A549 (cell line): ENCODE measurements at regions not wholly inside any gene's neighbourhood (a gene's known extent, or its start where the extent isn't known, plus 50 kb on each side); places are given as distances from the start of the nearest gene placed in this dataset.

ENCODE experiments used
- ATAC-seq, 2 experiments: fragments of 200-7000 bp in 1 of 2; fragments of >200 bp in 1 of 2; cut with Nextera tagmentation in 1 of 2; cut with Tn5 transposase in 1 of 2; 3 replicates each; pipeline versions ENCODE4 v1.8.0 to v1.9.1; 2018 to 2020; ENCODE audit warnings: mild to moderate bottlenecking in 1 of 2, moderate library complexity in 1 of 2
- CTCF ChIA-PET: fragments of 300-600 bp; sonication (Branson Sonifier 250); formaldehyde crosslinking; extraction: SDS; loops from one replicate; lab custom pipeline; 2021; ENCODE audit warnings: antibody characterized with exemption, inconsistent platforms; lab: Yijun Ruan, JAX
- POLR2A ChIA-PET: fragments of 350-600 bp; formaldehyde crosslinking; extraction: SDS; loops from one replicate; lab custom pipeline; 2021; ENCODE audit warnings: antibody characterized with exemption, inconsistent platforms; lab: Yijun Ruan, JAX
- DNase-seq, 2 experiments: peaks; one replicate each; pipeline versions ENCODE4 v3.0.0 to v3.0.0-alpha.2; 2011 to 2016; ENCODE audit warnings: low read depth in 1 of 2, low spot score in 1 of 2
- FAIRE-seq: peaks from 2 replicates; lab custom pipeline; 2011; peaks lifted over from hg19 to GRCh38; lab: Jason Lieb, UNC
- H3K27ac ChIP-seq, 2 experiments: fragments of >200 bp; sonication (Bioruptor Twin); formaldehyde crosslinking; 3 replicates each; pipeline ENCODE4 v1.5.1; 2016 to 2017
- H3K4me1 ChIP-seq: fragments of >200 bp; sonication (Bioruptor Twin); formaldehyde crosslinking; 3 replicates; pipeline ENCODE4 v1.6.1; 2016
- H3K4me2 ChIP-seq: fragments of >200 bp; sonication (Bioruptor Twin); formaldehyde crosslinking; 3 replicates; pipeline ENCODE4 v1.6.1; 2016
- H3K4me3 ChIP-seq: fragments of >200 bp; sonication (Bioruptor Twin); formaldehyde crosslinking; 3 replicates; pipeline ENCODE4 v1.5.1; 2016
- H3K9me3 ChIP-seq: fragments of >200 bp; sonication (Bioruptor Twin); formaldehyde crosslinking; 3 replicates; pipeline ENCODE4 v1.6.1; 2016
- ATOH8 ChIP-seq: fragments of 250-450 bp; sonication (Bioruptor Pico); IDR thresholded peaks from 2 replicates; pipeline ENCODE4 v1.5.0; 2020; ENCODE audit warnings: low read depth, mild to moderate bottlenecking, moderate library complexity
- BCL3 ChIP-seq: fragments of >200 bp; sonication (Bioruptor Twin); formaldehyde crosslinking; IDR thresholded peaks from 3 replicates; pipeline ENCODE4 v1.6.1; 2016
- BHLHE40 ChIP-seq: IDR thresholded peaks from 2 replicates; pipeline ENCODE4 v1.6.1; 2012; ENCODE audit warnings: low read depth, low read length, inconsistent platforms
- CBX2 ChIP-seq: fragments of 200-600 bp; sonication (generic); IDR thresholded peaks from 2 replicates; pipeline ENCODE4 v1.6.1; 2016; ENCODE audit warnings: low read depth, mild to moderate bottlenecking, borderline replicate concordance
- CHD2 ChIP-seq: fragments of 150-350 bp; IDR thresholded peaks from 2 replicates; pipeline ENCODE4 v1.6.1; 2014; ENCODE audit warnings: low read length; ENCODE audit not compliant: partially characterized antibody
- CHD4 ChIP-seq: fragments of 200-600 bp; sonication (generic); IDR thresholded peaks from 2 replicates; pipeline ENCODE4 v1.6.1; 2016; ENCODE audit warnings: antibody characterized with exemption, mild to moderate bottlenecking, borderline replicate concordance
- EHMT2 ChIP-seq: fragments of 200-600 bp; sonication (generic); IDR thresholded peaks from 2 replicates; pipeline ENCODE4 v1.6.1; 2016; ENCODE audit warnings: antibody characterized with exemption, low read depth, mild to moderate bottlenecking, moderate library complexity
- EP300 ChIP-seq, 2 experiments: fragments of >200 bp; sonication (Bioruptor Twin); formaldehyde crosslinking; IDR thresholded peaks; 2 replicates in 1 of 2; 3 replicates in 1 of 2; pipeline ENCODE4 v1.6.1; 2016 to 2017
- ESRRA ChIP-seq: fragments of 150-350 bp; IDR thresholded peaks from 2 replicates; pipeline ENCODE4 v1.6.1; 2014; ENCODE audit warnings: mild to moderate bottlenecking, low read length, borderline replicate concordance
- FOSB ChIP-seq: fragments of 250-450 bp; sonication (Bioruptor Pico); IDR thresholded peaks from 2 replicates; pipeline ENCODE4 v1.5.0; 2020; ENCODE audit warnings: mild to moderate bottlenecking, moderate library complexity
- FOSL2 ChIP-seq, 2 experiments: fragments of 450-650 bp in 1 of 2; fragments of >200 bp in 1 of 2; sonication (Bioruptor Twin) in 1 of 2; formaldehyde crosslinking; IDR thresholded peaks; 2 replicates each; pipeline versions ENCODE4 v1.5.0 to v1.6.1; 2016 to 2020; ENCODE audit warnings: mild to moderate bottlenecking in 1 of 2, moderate library complexity in 1 of 2
- GATA3 ChIP-seq: IDR thresholded peaks from 2 replicates; pipeline ENCODE4 v1.6.1; 2012; ENCODE audit warnings: borderline replicate concordance
- HDAC2 ChIP-seq: fragments of 200-600 bp; sonication (generic); IDR thresholded peaks from 2 replicates; pipeline ENCODE4 v1.6.1; 2016
- HEYL ChIP-seq: fragments of 250-450 bp; sonication (Bioruptor Pico); IDR thresholded peaks from 2 replicates; pipeline ENCODE4 v1.8.0; 2021; ENCODE audit warnings: mild to moderate bottlenecking, moderate library complexity
- HOXA7 ChIP-seq: fragments of 250-450 bp; sonication (Bioruptor Pico); IDR thresholded peaks from 2 replicates; pipeline ENCODE4 v1.5.0; 2020; ENCODE audit warnings: mild to moderate bottlenecking, moderate library complexity
- HOXB5 ChIP-seq: fragments of 250-450 bp; sonication (Bioruptor Pico); IDR thresholded peaks from 2 replicates; pipeline ENCODE4 v1.5.0; 2020; ENCODE audit warnings: mild to moderate bottlenecking, moderate library complexity
- JUNB ChIP-seq: fragments of >200 bp; sonication (Bioruptor Twin); formaldehyde crosslinking; IDR thresholded peaks from 2 replicates; pipeline ENCODE4 v1.6.1; 2016
- KDM5A ChIP-seq: fragments of 200-600 bp; sonication (generic); IDR thresholded peaks from 2 replicates; pipeline ENCODE4 v1.6.1; 2016; ENCODE audit warnings: antibody characterized with exemption, mild to moderate bottlenecking
- MAZ ChIP-seq: fragments of 150-350 bp; IDR thresholded peaks from 2 replicates; pipeline ENCODE4 v1.6.1; 2014; ENCODE audit warnings: antibody characterized with exemption, low read depth, low read length, borderline replicate concordance
- NFE2L2 ChIP-seq: fragments of 150-350 bp; conservative IDR thresholded peaks from 2 replicates; pipeline ENCODE4 v1.6.1; 2014; ENCODE audit warnings: low read length
- NPAS2 ChIP-seq: fragments of 250-450 bp; sonication (Bioruptor Pico); IDR thresholded peaks from 2 replicates; pipeline ENCODE4 v1.8.0; 2022; ENCODE audit warnings: mild to moderate bottlenecking, moderate library complexity, borderline replicate concordance
- NR3C1 ChIP-seq: fragments of >200 bp; sonication (Bioruptor Twin); formaldehyde crosslinking; IDR thresholded peaks from 3 replicates; pipeline ENCODE4 v1.6.1; 2017
- POLR2A ChIP-seq: IDR thresholded peaks from 2 replicates; pipeline ENCODE4 v1.6.1; 2012; ENCODE audit warnings: mild to moderate bottlenecking, low read length
- POLR2AphosphoS2 ChIP-seq: conservative IDR thresholded peaks from 2 replicates; pipeline ENCODE4 v1.6.1; 2012; ENCODE audit warnings: low read length, improper control_type of control experiment, inconsistent platforms
- RAD21 ChIP-seq, 2 experiments: fragments of >200 bp in 1 of 2; sonication (Bioruptor Twin) in 1 of 2; formaldehyde crosslinking in 1 of 2; IDR thresholded peaks in 1 of 2; conservative IDR thresholded peaks in 1 of 2; 2 replicates in 1 of 2; 3 replicates in 1 of 2; pipeline ENCODE4 v1.6.1; 2012 to 2018; ENCODE audit warnings: inconsistent platforms in 1 of 2
- RARB ChIP-seq: fragments of 250-450 bp; sonication (Bioruptor Pico); IDR thresholded peaks from 2 replicates; pipeline ENCODE4 v1.8.0; 2021; ENCODE audit warnings: mild to moderate bottlenecking, moderate library complexity
- RFX5 ChIP-seq: fragments of 450-650 bp; IDR thresholded peaks from 2 replicates; pipeline ENCODE4 v1.7.1; 2014; ENCODE audit warnings: antibody characterized with exemption, mild to moderate bottlenecking, moderate library complexity
- SMC3 ChIP-seq: fragments of >200 bp; sonication (Bioruptor Twin); formaldehyde crosslinking; IDR thresholded peaks from 3 replicates; pipeline ENCODE4 v1.6.1; 2018; ENCODE audit warnings: inconsistent platforms
- TFCP2L1 ChIP-seq: fragments of 250-450 bp; sonication (Bioruptor Pico); IDR thresholded peaks from 2 replicates; pipeline ENCODE4 v1.5.0; 2021; ENCODE audit warnings: mild to moderate bottlenecking
- TP53 ChIP-seq: fragments of 250-450 bp; sonication (Bioruptor Pico); IDR thresholded peaks from 2 replicates; pipeline ENCODE4 v1.5.0; 2021; ENCODE audit warnings: mild to moderate bottlenecking, moderate library complexity
- USF2 ChIP-seq: fragments of 450-650 bp; IDR thresholded peaks from 2 replicates; pipeline ENCODE4 v1.6.1; 2014; ENCODE audit warnings: antibody characterized with exemption
- ZC3H11A ChIP-seq: fragments of 450-650 bp; IDR thresholded peaks from 2 replicates; pipeline ENCODE4 v1.6.1; 2014; ENCODE audit warnings: antibody characterized with exemption, mild to moderate bottlenecking
- WGBS: methylation state at CpG from one replicate; pipeline ENCODE4 v1.1.6; 2017; ENCODE audit errors: missing lambda C conversion rate; 5-methylcytosine and 5-hydroxymethylcytosine counted together
- TF ChIP-seq, protein P1 (sequence below): fragments of >200 bp; sonication (Bioruptor Twin); formaldehyde crosslinking; IDR thresholded peaks from 2 replicates; pipeline ENCODE4 v1.6.1; 2016
- TF ChIP-seq, protein P2 (sequence below): IDR thresholded peaks from 2 replicates; pipeline ENCODE4 v1.6.1; 2012

GRCh38 chr13:27857282-27857681 lies 62.5 kb upstream of the PDX1 start:
- Histone ChIP-seq H3K9me3 (no peaks in the 10 kb centered on the region), H3K4me3 (no peak overlapping the region), H3K4me1 (0 out of 3 replicates have a peak, but pooled peaks cover 3% of the 10 kb centered on the region), H3K27ac (no peak overlapping the region), H3K4me2 (no peak overlapping the region)
- ATAC-seq (no peak), FAIRE-seq (no peak), DNase-seq (no peak)
- TF ChIP-seq CHD2 (no peak), GATA3 (no peak), NR3C1 (no peak), EP300 (IDR thresholded peaks at IDR 0.05) (no peak), ATOH8 (no peak), NPAS2 (CRISPR knock-in tag) (no peak), RAD21 (conservative IDR thresholded peaks at IDR 0.05 in 1 of 2, IDR thresholded peaks at IDR 0.05 in 1 of 2) (no peak), EHMT2 (no peak), KDM5A (no peak), HOXA7 (CRISPR knock-in tag) (no peak), TP53 (no peak), TFCP2L1 (CRISPR knock-in tag) (no peak), HOXB5 (no peak), FOSL2 (IDR thresholded peaks at IDR 0.05) (no peak), FOSL2 (CRISPR knock-in tag; IDR thresholded peaks at IDR 0.05) (no peak), RFX5 (no peak), BHLHE40 (no peak), MAZ (no peak), ZC3H11A (no peak), HEYL (CRISPR knock-in tag) (no peak), SMC3 (no peak)
- WGBS, result 39% methylated on average over 5 of the region's 10 CpGs
- POLR2A ChIA-PET, result no interaction called here
- CTCF ChIA-PET, result interaction anchor here (1.4 kb wide), 1 partner anchor 27 kb away, joined by 3 read pairs; no protein-coding TSS in a partner anchor

DNA sequence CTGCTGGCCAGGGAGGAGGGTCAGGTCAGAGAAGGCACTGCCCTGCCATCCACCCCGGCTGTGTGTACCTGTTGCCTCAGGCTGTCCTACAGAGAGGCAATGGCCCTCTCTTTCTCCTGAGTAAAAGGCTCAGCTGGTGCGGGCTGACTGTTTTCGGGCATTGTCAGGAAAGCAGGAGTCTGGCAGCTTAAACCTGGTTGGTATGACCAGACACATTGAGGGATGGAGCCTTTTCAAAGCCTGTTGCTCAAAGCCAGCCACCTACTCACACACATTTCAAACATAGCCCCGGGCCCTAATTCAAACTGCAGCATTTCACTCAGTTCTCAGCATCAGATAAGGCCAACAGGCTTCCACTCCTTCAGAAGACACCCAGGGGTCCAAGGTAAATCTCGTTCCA lies 61.8 kb upstream of the PDX1 start:
- H3K4me1 ChIP-seq, result 0 out of 3 replicates have a peak, but pooled peaks cover 3% of the 10 kb centered on the region
- TF ChIP-seq BCL3 (no peak), HOXA7 (CRISPR knock-in tag) (no peak), RARB (CRISPR knock-in tag) (no peak), BHLHE40 (no peak), ESRRA (no peak), JUNB (no peak), FOSB (no peak), CHD4 (no peak), NFE2L2 (no peak), RAD21 (conservative IDR thresholded peaks at IDR 0.05 in 1 of 2, IDR thresholded peaks at IDR 0.05 in 1 of 2) (no peak), CBX2 (no peak), POLR2A (no peak), USF2 (no peak), RFX5 (no peak), NPAS2 (CRISPR knock-in tag) (no peak), ZC3H11A (no peak), HDAC2 (no peak), POLR2AphosphoS2 (no peak)
- TF ChIP-seq, protein P1, sequence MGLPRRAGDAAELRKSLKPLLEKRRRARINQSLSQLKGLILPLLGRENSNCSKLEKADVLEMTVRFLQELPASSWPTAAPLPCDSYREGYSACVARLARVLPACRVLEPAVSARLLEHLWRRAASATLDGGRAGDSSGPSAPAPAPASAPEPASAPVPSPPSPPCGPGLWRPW, result no peak
- TF ChIP-seq, protein P2, sequence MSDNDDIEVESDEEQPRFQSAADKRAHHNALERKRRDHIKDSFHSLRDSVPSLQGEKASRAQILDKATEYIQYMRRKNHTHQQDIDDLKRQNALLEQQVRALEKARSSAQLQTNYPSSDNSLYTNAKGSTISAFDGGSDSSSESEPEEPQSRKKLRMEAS, result no peak
- CTCF ChIA-PET, result interaction anchor here (1.4 kb wide), 1 partner anchor 28 kb away, joined by 3 read pairs; no protein-coding TSS in a partner anchor
- DNase-seq (no peak), ATAC-seq (no peak), FAIRE-seq (no peak)
- POLR2A ChIA-PET, result no interaction called here
- no peaks in the 10 kb centered on the region for H3K9me3 ChIP-seq
- 47% methylated on average over 5 of the region's 5 CpGs for WGBS
- no peak overlapping the region for H3K27ac ChIP-seq
- H3K4me3 ChIP-seq, result no peak overlapping the region
- no peak overlapping the region for H3K4me2 ChIP-seq
